ENCODE measurements at regions not wholly inside any gene's neighbourhood (a gene's known extent, or its start where the extent isn't known, plus 50 kb on each side); places are given as distances from the start of the nearest gene placed in this dataset.

- Histone ChIP-seq H3K79me2 (ENCODE audit: insufficient read depth, low read length) (no peaks in the 10 kb centered on the region), H3K27ac (ENCODE audit: low read depth, low read length) (no peak overlapping the region), H3K27me3 (ENCODE audit: insufficient read depth, low read length) (no peaks in the 10 kb centered on the region), H4K20me1 (ENCODE audit: insufficient read depth) (no peaks in the 10 kb centered on the region), H3K9me2 (ENCODE audit: insufficient read depth) (peaks cover 3% of the 10 kb centered on the region; the same call in 1 of the 2 replicates), H3K9me3 (ENCODE audit: control insufficient read depth in 1 of 2, insufficient read depth in 1 of 2, low read depth in 1 of 2, low read length in 2 of 2) (no peaks in the 10 kb centered on the region), H3K36me3 (ENCODE audit: control insufficient read depth in 1 of 2, insufficient read depth in 2 of 2, low read length in 2 of 2) (no peaks in the 10 kb centered on the region), H3K4me3 (replicated peaks in 1 of 2; ENCODE audit: low read depth in 1 of 2, low read length in 2 of 2) (no peak overlapping the region), H2AFZ (ENCODE audit: low read depth, low read length, poor library complexity, severe bottlenecking) (no peak overlapping the region), H3K4me2 (ENCODE audit: low read length) (no peak overlapping the region), H3K9ac (ENCODE audit: low read length) (no peak overlapping the region), H3K4me1 (ENCODE audit: control insufficient read depth in 1 of 2, insufficient read depth in 2 of 2, low read length in 2 of 2) (no peaks in the 10 kb centered on the region)
- POLR2A ChIA-PET, result no interaction called here
- no TSS peak for BruUV-seq (replicated peaks)
- intact Hi-C loops (cut with micrococcal nuclease), result no loop called here
- CTCF ChIA-PET, result no interaction called here
- TF ChIP-seq FOSL1 (IDR thresholded peaks at IDR 0.05; ENCODE audit: low read depth) (no peak), ZBTB33 (IDR thresholded peaks at IDR 0.05; ENCODE audit: extremely low read depth, insufficient replicate concordance, low read length) (no peak), CBX3 (IDR thresholded peaks at IDR 0.05; ENCODE audit: low read depth) (no peak), YY1 (IDR thresholded peaks at IDR 0.05; ENCODE audit: extremely low read depth, insufficient replicate concordance, low read depth, low read length) (no peak), RAD21 (IDR thresholded peaks at IDR 0.05; ENCODE audit: low read depth) (no peak), TCF7L2 (IDR thresholded peaks at IDR 0.05; ENCODE audit: borderline replicate concordance, extremely low read depth, insufficient read depth, insufficient read length) (no peak), POLR2A (IDR thresholded peaks at IDR 0.05; ENCODE audit: borderline replicate concordance, extremely low read depth, insufficient read depth, insufficient read length) (no peak), CEBPB (IDR thresholded peaks at IDR 0.05; ENCODE audit: low read depth) (no peak), ZFX (IDR thresholded peaks at IDR 0.05) (no peak), EZH2 (IDR thresholded peaks at IDR 0.05) (no peak), SIN3A (IDR thresholded peaks at IDR 0.05; ENCODE audit: low read depth) (no peak), SP1 (IDR thresholded peaks at IDR 0.05; ENCODE audit: low read depth) (no peak), ZNF274 (IDR thresholded peaks at IDR 0.05; ENCODE audit: low read depth, low read length) (no peak), JUND (IDR thresholded peaks at IDR 0.05) (no peak), REST (IDR thresholded peaks at IDR 0.05; ENCODE audit: low read depth) (no peak)
- no peak for DNase-seq (ENCODE audit: low read depth, low spot score)
- ATAC-seq, result no peak
- RAD21 ChIA-PET (ENCODE audit: low non-redundant PET in 1 of 2, low total read pairs in 2 of 2, uncharacterized antibody in 2 of 2, unreplicated experiment in 2 of 2), result no interaction called here
These were observed 316.3 kb downstream of the TMEM167A start for GRCh38 chr5:82760856-82761255.
